IMR-90 (cell line): ENCODE measurements at regions not wholly inside any gene's neighbourhood (a gene's known extent, or its start where the extent isn't known, plus 50 kb on each side); places are given as distances from the start of the nearest gene placed in this dataset.

Experiments used
- BHLHE40 ChIP-seq: fragments of 150-350 bp; IDR thresholded peaks from 2 replicates; pipeline ENCODE4 v1.6.1; 2016; ENCODE audit warnings: mild to moderate bottlenecking, low read depth, low read length
- CEBPB ChIP-seq: IDR thresholded peaks from 2 replicates; pipeline ENCODE4 v1.6.1; 2012; ENCODE audit warnings: low read depth, low read length, improper control_type of control experiment
- FOS ChIP-seq: fragments of 150-350 bp; IDR thresholded peaks from 2 replicates; pipeline ENCODE4 v1.6.1; 2016; ENCODE audit warnings: low read depth, low read length
- MAFK ChIP-seq: IDR thresholded peaks from 2 replicates; pipeline ENCODE4 v1.6.1; 2012; ENCODE audit warnings: low read depth, low read length, improper control_type of control experiment
- MXI1 ChIP-seq: IDR thresholded peaks from 2 replicates; pipeline ENCODE4 v1.6.1; 2012; ENCODE audit warnings: low read depth, mild to moderate bottlenecking, low read length, moderate library complexity, borderline replicate concordance
- POLR2A ChIP-seq: IDR thresholded peaks from 2 replicates; pipeline ENCODE4 v1.6.1; 2012; ENCODE audit warnings: mild to moderate bottlenecking, low read depth, low read length
- RAD21 ChIP-seq: IDR thresholded peaks from 2 replicates; pipeline ENCODE4 v1.6.1; 2012; ENCODE audit warnings: low read length, improper control_type of control experiment
- RCOR1 ChIP-seq: IDR thresholded peaks from 2 replicates; pipeline ENCODE4 v1.6.1; 2012; ENCODE audit warnings: mild to moderate bottlenecking, low read length, improper control_type of control experiment; ENCODE audit not compliant: insufficient replicate concordance
- SMC3 ChIP-seq: fragments of 150-350 bp; IDR thresholded peaks from 2 replicates; pipeline ENCODE4 v1.6.1; 2016; ENCODE audit warnings: low read depth, mild to moderate bottlenecking, antibody characterized with exemption, low read length, moderate library complexity
- TF ChIP-seq, protein P1 (sequence below): conservative IDR thresholded peaks from 2 replicates; pipeline ENCODE4 v1.5.1; 2012; ENCODE audit warnings: mild to moderate bottlenecking, low read depth, low read length, improper control_type of control experiment

GRCh38 chr6:129776542-129777330 is 66.8 kb upstream of the ARHGAP18 start:
- TF ChIP-seq, protein P1, sequence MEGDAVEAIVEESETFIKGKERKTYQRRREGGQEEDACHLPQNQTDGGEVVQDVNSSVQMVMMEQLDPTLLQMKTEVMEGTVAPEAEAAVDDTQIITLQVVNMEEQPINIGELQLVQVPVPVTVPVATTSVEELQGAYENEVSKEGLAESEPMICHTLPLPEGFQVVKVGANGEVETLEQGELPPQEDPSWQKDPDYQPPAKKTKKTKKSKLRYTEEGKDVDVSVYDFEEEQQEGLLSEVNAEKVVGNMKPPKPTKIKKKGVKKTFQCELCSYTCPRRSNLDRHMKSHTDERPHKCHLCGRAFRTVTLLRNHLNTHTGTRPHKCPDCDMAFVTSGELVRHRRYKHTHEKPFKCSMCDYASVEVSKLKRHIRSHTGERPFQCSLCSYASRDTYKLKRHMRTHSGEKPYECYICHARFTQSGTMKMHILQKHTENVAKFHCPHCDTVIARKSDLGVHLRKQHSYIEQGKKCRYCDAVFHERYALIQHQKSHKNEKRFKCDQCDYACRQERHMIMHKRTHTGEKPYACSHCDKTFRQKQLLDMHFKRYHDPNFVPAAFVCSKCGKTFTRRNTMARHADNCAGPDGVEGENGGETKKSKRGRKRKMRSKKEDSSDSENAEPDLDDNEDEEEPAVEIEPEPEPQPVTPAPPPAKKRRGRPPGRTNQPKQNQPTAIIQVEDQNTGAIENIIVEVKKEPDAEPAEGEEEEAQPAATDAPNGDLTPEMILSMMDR = no peak
- no peak for TF ChIP-seq FOS
- no peak for TF ChIP-seq POLR2A
- TF ChIP-seq MAFK = no peak
- TF ChIP-seq SMC3 = no peak
- TF ChIP-seq CEBPB = no peak
- no peak for TF ChIP-seq MXI1
- no peak for TF ChIP-seq RCOR1
- no peak for TF ChIP-seq BHLHE40
- TF ChIP-seq RAD21 = no peak
